HUES6 (cell line): ENCODE measurements at regions not wholly inside any gene's neighbourhood (a gene's known extent, or its start where the extent isn't known, plus 50 kb on each side); places are given as distances from the start of the nearest gene placed in this dataset.

Source experiments
- H3K27ac ChIP-seq: 2 replicates; pipeline ENCODE4 v1.7.0; 2013; ENCODE audit warnings: low read depth, mild to moderate bottlenecking, low read length, inconsistent platforms
- H3K27me3 ChIP-seq: 2 replicates; pipeline ENCODE4 v1.6.1; 2013; ENCODE audit warnings: low read length; ENCODE audit not compliant: control insufficient read depth, insufficient read depth
- H3K36me3 ChIP-seq: 2 replicates; pipeline ENCODE4 v1.6.1; 2013; ENCODE audit warnings: low read length; ENCODE audit not compliant: control insufficient read depth, insufficient read depth
- H3K4me1 ChIP-seq: 2 replicates; pipeline ENCODE4 v1.6.1; 2013; ENCODE audit warnings: low read length; ENCODE audit not compliant: control insufficient read depth, insufficient read depth
- H3K4me3 ChIP-seq: 2 replicates; pipeline ENCODE4 v1.5.1; 2013; ENCODE audit warnings: low read depth, low read length
- H3K9ac ChIP-seq: one replicate; pipeline ENCODE4 v1.6.1; 2013; ENCODE audit warnings: mild to moderate bottlenecking, low read length
- H3K9me3 ChIP-seq: 2 replicates; pipeline ENCODE4 v1.6.1; 2013; ENCODE audit warnings: low read depth, low read length; ENCODE audit not compliant: control insufficient read depth, insufficient read depth

DNA sequence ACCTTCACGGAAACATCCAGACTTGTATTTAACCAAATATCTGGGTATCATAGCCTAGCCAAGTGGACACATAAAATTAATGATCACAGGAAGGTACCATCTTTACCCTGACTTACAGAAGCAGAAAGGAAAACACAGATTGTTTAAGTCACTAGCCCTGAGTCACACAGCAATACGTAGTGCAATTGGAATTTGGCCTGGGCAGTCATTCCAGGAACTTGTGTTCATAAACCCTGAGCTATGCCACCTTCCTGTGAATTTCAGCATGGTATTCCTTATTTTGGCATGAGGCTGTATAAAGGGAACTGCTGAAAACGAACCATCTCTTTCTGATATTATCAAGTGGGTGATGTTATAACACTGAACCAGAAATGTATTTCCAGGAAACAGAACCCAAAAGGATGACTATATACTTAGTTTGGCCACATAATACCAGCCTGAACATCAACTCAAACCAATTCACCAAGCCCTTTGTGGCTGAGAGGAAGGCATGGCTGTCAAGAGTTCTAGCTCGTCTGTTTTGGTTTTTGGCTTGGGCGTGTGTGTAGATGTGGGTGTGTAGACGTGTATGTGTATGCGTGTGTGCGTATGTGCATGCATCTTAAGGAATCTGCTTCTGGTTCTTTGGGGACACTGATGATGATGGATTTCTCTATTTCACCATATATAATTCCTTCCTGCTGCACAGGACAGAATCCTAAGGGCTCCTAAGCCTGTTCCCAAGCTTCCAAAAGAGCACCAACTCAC is 533.4 kb upstream of the ID2 start:
- no peaks in the 10 kb centered on the region for H3K4me1 ChIP-seq
- H3K4me3 ChIP-seq = no peak overlapping the region
- no peaks in the 10 kb centered on the region for H3K27me3 ChIP-seq
- no peak overlapping the region for H3K27ac ChIP-seq
- H3K9me3 ChIP-seq = no peaks in the 10 kb centered on the region
- H3K36me3 ChIP-seq = no peaks in the 10 kb centered on the region
- H3K9ac ChIP-seq = no peak overlapping the region

DNA sequence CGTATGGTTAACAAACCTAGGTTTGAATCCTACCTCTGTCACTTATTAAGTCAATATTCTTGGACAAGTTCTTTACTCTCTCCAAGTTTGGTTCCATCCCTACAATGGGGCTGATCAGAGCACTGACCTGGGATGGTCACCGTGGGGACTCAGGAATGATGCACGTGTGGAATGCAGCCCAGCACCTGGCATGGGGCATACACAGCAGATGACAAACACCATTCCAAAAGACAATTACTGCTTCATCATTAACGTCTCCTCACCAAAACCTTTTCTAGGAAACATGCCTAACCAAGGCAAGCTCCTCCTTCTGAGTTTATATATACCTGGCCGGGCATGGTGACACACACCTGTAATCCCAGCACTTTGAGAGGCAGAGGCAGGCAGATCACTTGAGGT is 532.9 kb upstream of the ID2 start:
- Histone ChIP-seq H3K27me3 (no peaks in the 10 kb centered on the region), H3K4me3 (no peak overlapping the region), H3K9ac (no peak overlapping the region), H3K9me3 (no peaks in the 10 kb centered on the region), H3K36me3 (no peaks in the 10 kb centered on the region), H3K4me1 (no peaks in the 10 kb centered on the region), H3K27ac (no peak overlapping the region)

DNA sequence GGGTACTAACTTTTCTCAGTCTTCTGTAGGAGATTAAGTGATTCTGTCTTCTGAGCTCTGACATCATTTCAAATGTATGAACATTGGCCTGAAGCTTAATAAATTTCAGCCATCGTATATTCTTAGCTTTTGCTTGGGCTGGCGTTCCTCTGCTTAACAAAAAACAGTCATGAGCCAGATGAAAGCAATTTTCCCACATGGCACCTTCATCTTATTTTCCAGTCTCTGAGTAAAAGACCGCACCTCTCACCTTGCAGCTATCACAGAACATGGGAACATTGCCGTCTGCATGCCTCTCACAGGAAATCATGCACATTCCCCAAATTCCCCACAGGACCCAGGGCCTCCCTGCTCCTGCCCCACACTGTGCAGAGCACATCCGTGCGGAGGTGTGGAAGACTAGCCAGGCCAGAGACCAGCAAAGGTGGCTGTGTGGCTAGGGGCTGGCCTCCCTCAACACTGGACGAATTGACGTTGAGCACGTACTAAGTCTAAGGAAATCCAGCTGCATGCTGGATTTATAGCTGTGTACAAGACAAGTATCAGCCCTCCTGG is 531.8 kb upstream of the ID2 start:
- Histone ChIP-seq H3K27me3 (no peaks in the 10 kb centered on the region), H3K9me3 (no peaks in the 10 kb centered on the region), H3K9ac (no peak overlapping the region), H3K4me1 (no peaks in the 10 kb centered on the region), H3K4me3 (no peak overlapping the region), H3K36me3 (no peaks in the 10 kb centered on the region), H3K27ac (no peak overlapping the region)

DNA sequence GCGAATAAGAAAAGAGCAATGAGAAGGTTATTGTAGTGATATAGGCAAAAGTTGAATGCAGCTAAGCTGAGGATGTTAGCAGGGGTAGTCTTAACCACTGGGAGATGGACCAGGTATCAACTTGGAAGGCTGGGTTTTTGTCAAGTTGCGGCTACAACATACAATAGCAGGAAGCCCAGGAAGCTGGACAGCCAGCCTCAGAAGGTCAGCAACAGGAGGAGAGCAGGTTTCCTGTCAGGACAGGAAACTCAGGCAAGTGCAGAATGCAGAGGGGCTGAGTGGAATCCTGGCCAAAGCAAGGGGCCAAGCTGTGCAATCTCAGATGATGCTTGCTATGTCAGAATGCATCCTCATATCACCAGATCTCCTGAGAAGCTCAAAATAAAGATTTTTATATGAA is 530.0 kb upstream of the ID2 start:
- Histone ChIP-seq H3K36me3 (no peaks in the 10 kb centered on the region), H3K9me3 (peaks cover under 1% of the 10 kb centered on the region; the same call in 1 of the 2 replicates), H3K27ac (no peak overlapping the region), H3K27me3 (no peaks in the 10 kb centered on the region), H3K9ac (no peak overlapping the region), H3K4me3 (no peak overlapping the region), H3K4me1 (no peaks in the 10 kb centered on the region)

DNA sequence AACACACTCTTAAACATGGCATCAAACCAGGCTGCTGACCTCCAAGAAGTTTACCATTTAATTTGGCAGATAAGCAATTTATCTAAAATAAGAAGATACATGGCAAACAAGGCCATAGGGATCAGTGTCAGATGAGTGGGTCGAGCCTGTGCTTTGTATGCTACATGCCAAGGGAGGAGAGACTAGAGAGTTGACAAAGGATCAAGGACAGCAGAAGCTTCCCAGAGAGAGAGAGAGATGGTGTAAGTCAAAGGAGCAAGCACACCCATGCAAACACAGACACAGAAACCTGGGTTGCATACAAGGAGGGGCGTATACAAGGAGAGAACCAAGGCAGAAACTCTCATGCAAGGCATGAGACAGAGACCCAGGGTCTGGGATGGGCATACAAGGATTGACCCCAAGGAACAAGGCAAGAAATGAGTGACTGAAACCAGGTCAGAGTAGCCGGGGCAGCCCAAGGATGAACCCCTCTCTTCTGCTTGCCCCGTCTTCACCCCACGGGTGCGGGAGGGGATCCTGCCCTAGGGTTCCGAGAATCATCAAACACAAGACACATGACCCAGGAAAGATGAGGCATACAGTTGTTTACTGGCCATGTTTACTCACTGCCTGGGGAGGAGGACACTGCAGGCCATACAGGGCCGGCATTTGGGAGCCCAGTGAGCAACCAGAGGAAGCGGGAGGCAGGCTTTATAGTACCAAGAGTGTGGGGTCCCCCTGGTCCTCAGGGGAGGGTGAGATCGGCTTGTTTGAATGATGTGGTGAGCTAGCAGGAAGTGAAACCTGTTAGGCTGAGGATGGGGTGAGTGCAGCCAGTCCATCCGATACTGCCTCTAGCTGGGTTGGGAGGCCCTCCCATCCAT is 529.2 kb upstream of the ID2 start:
- no peaks in the 10 kb centered on the region for H3K4me1 ChIP-seq
- no peak overlapping the region for H3K9ac ChIP-seq
- no peaks in the 10 kb centered on the region for H3K36me3 ChIP-seq
- no peaks in the 10 kb centered on the region for H3K27me3 ChIP-seq
- peaks cover 7% of the 10 kb centered on the region for H3K9me3 ChIP-seq
- no peak overlapping the region for H3K4me3 ChIP-seq
- no peak overlapping the region for H3K27ac ChIP-seq

DNA sequence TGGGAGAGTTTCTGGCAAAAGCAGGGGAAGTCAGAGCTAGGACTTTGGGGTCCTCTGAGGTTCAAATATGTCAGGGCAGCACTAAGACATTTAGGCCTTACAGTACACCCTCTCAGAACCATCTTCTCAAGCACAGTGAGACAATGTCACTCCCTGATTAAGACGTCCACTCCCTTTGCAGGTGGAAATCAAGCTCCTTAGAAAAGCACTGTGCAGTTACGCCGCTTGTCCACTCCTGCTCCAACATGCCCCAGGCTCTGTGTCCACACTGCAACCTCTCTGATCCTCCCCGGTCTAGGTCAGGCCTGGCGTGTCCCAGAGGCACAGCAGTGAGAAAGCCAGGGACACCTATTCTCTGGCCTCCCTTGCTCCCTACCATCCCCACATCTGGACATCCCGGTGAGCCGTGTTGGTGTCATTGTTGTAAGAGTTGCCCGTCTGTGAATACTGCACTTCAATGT is 528.6 kb upstream of the ID2 start:
- no peak overlapping the region for H3K4me3 ChIP-seq
- no peak overlapping the region for H3K27ac ChIP-seq

DNA sequence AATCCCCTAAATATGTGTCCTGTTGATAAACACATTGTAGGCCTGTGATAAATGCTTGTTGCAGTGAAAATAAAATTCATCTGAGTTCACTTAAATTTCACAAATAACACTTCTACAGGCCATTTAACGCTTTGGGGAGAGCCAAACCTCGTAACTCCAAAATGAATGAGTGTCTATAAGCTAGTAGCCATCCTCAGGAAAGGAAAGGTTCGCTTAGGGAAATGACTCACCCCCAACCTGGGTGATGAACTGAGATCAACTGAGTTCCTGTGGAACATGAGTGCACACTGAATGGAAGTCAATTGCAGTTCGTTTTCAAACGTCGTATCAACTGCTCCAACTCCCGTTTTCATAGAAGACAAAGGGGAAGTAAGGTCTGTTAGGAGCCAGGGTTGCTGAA is 527.6 kb upstream of the ID2 start:
- no peaks in the 10 kb centered on the region for H3K27me3 ChIP-seq
- H3K4me3 ChIP-seq = no peak overlapping the region
- no peak overlapping the region for H3K9ac ChIP-seq
- H3K36me3 ChIP-seq = no peaks in the 10 kb centered on the region
- H3K9me3 ChIP-seq = peaks cover 7% of the 10 kb centered on the region
- H3K27ac ChIP-seq = no peak overlapping the region
- H3K4me1 ChIP-seq = peaks cover 10% of the 10 kb centered on the region

More for the DNA sequence above, 528.6 kb upstream of the ID2 start:
- peaks cover 7% of the 10 kb centered on the region for H3K9me3 ChIP-seq
- peaks cover 3% of the 10 kb centered on the region; the same call in 1 of the 2 replicates for H3K4me1 ChIP-seq
- no peaks in the 10 kb centered on the region for H3K27me3 ChIP-seq
- no peaks in the 10 kb centered on the region for H3K36me3 ChIP-seq
- H3K9ac ChIP-seq = no peak overlapping the region

DNA sequence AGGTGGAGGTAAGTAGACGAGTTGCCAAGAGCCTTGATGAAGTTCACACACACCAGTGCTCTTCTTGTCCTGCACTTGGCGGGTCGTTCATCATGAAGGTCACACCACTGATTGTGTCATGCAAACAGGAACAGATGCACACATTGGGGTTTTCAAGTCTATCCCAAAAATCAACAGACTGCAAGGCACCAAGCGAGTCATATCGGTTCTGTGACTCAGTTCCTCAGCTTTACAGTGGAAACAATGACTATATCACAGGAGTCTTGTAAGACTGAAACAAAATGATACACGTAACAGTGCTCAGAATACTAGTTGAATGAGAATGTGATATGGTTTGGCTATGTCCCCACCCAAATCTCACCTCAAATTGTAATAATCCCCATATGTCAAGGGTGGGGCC is 526.9 kb upstream of the ID2 start:
- Histone ChIP-seq H3K9ac (no peak overlapping the region), H3K4me1 (peaks cover 17% of the 10 kb centered on the region), H3K4me3 (no peak overlapping the region), H3K36me3 (no peaks in the 10 kb centered on the region), H3K9me3 (peaks cover 7% of the 10 kb centered on the region), H3K27ac (no peak overlapping the region), H3K27me3 (no peaks in the 10 kb centered on the region)

DNA sequence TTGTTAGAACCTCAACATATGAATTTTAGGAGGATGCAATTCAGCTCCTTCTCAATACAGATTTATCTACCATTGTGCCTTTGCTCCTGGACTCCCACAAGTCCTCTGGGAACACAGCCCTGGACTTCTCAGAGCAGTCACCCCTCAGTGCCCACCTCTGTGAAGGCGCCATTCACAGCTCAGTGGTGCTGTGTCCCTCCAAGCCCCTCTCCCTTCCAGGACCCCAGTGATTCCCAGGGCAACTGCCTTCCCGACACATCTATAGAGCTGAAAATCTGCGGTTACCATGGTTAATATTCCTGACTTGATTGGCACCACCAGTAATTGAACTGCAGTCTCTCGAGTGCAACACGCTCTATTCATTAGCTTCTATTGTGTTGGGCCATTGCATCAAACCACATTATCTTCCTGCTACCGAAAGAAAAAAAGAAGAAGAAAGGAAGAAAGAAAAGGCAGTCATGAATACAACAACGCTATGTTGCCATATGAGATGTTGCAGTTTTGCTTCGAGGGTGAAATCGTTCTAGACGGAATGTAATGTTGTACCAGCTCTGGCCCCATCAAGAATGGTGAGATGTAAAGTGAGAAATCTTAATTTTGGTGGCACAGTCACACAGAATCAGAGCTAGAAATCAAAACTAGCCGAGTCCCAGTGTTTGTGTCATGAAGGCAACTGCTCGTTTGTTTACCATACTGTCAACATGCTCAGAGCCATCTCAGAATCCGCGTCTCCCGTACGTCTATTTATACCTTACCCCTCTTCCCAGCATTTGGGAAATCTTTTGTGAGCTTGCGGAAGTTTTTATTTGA is 524.0 kb upstream of the ID2 start:
- Histone ChIP-seq H3K27me3 (no peaks in the 10 kb centered on the region), H3K9me3 (peaks cover 7% of the 10 kb centered on the region), H3K4me3 (no peak overlapping the region), H3K27ac (no peak overlapping the region), H3K36me3 (no peaks in the 10 kb centered on the region), H3K9ac (no peak overlapping the region), H3K4me1 (peaks cover 22% of the 10 kb centered on the region)

DNA sequence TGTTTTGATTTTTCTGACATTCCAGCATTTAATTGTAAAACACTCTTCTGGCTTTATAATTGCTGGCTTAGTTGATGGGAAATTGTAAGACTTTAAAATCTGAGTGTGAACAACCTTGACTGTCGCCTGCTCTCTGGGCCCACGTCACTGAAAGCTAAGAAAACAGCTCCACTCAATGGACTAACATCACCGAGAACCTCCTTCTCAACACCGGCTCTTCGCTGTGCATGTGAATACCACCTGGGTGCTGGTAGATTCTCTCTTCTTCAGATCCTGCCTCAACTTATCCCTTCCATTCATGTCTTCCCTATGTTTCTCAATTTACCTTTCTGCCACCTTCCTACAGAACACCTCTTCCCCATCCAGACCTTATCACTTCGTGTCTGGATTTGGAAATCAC is 523.1 kb upstream of the ID2 start:
- Histone ChIP-seq H3K27ac (no peak overlapping the region), H3K36me3 (no peaks in the 10 kb centered on the region), H3K9me3 (peaks cover 7% of the 10 kb centered on the region), H3K4me1 (peaks cover 22% of the 10 kb centered on the region), H3K27me3 (no peaks in the 10 kb centered on the region), H3K9ac (no peak overlapping the region), H3K4me3 (no peak overlapping the region)
